ENCODE measurements at regions not wholly inside any gene's neighbourhood (a gene's known extent, or its start where the extent isn't known, plus 50 kb on each side); places are given as distances from the start of the nearest gene placed in this dataset.

- TF ChIP-seq EZH2 (IDR thresholded peaks at IDR 0.05; ENCODE audit: borderline replicate concordance) (no peak), CTCF (IDR thresholded peaks at IDR 0.05; ENCODE audit: poor library complexity) (no peak)
These were observed 467.5 kb upstream of the PAPPA start for GRCh38 chr9:115686069-115686468.
